ENCODE measurements at regions not wholly inside any gene's neighbourhood (a gene's known extent, or its start where the extent isn't known, plus 50 kb on each side); places are given as distances from the start of the nearest gene placed in this dataset.

DNA sequence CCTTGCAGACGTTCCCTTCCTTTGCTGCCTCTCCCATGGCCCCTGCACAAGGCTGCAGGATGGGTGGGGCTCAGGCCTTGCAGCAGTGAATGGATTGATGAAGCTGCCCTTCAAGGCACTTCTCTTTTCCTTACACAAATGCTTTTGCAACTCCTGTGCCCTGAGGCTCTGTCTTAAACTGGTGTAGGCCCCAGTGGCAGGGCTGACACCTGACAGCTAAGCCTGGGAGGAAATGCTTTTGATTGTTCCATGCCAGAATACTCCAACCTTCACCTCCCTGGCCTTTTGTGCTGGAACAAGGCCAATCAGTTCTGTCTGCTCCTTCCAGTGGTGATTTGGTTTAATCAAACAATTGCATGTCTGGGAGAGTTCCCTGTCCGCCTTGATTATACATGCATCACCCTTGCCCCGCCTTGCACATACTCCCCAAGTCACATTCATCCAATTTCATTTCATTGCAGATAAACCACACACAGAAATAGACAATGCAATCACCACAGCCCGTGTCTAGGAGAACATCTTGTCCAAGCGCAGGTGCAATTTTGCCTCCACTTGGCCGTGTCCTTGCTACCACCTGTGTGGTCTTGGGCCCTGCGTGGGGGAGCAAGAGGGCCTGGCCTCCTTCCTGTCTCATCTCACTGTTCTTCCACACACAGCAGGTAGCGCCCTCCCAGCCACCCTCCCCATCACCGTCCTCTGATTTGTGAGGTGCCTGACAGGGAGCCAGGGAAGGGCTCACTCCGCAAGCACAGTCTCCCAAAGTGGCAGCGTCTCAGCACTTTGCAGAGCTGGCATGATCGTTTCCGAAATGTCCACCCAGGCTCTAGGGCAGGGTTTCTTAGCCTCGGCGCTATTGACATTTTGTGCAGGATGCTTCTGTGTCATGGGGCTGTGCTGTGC is 120.4 kb downstream of the CDH26 start:
- Histone ChIP-seq H3K27ac (ENCODE audit: insufficient read depth, low read depth, low read length, poor library complexity, severe bottlenecking) (no peak overlapping the region), H3K27me3 (ENCODE audit: control insufficient read depth, insufficient read depth, low read length, poor library complexity, severe bottlenecking) (no peaks in the 10 kb centered on the region), H3K36me3 (ENCODE audit: control insufficient read depth, insufficient read depth, low read length) (no peaks in the 10 kb centered on the region), H3K9me3 (ENCODE audit: control insufficient read depth, low read length) (no peaks in the 10 kb centered on the region), H3K4me3 (ENCODE audit: insufficient read depth, low read depth, low read length) (no peak overlapping the region), H3K4me1 (ENCODE audit: control insufficient read depth, insufficient read depth, low read length) (no peaks in the 10 kb centered on the region)
- 90 to 93% methylated on average over 15 of the region's 15 CpGs for WGBS, 2 experiments

DNA sequence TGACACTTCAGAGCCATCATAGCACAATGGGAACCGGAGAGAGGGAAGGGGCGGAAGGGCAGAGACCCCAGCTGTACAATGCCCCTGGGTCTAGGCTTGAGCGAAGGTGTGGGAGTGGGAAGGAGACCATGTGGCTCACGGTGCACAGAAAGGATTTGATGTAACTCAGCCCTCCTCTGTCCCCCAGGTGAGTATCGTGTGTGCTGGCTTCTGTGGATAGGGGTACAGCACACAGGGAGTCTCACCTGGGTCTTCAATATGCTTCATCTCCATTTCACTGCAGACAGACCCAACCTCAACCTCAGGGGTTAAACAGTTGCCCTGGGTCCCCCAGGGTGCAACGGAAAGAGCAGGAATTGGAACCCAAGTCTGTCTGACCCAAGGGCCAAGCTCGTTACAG is 122.2 kb downstream of the CDH26 start:
- H3K4me1 ChIP-seq (ENCODE audit: control insufficient read depth, insufficient read depth, low read length) = no peaks in the 10 kb centered on the region
- no peaks in the 10 kb centered on the region for H3K9me3 ChIP-seq (ENCODE audit: control insufficient read depth, low read length)
- 76 to 79% methylated on average over 7 of the region's 7 CpGs for WGBS, 2 experiments
- no peaks in the 10 kb centered on the region for H3K27me3 ChIP-seq (ENCODE audit: control insufficient read depth, insufficient read depth, low read length, poor library complexity, severe bottlenecking)
- no peak overlapping the region for H3K27ac ChIP-seq (ENCODE audit: insufficient read depth, low read depth, low read length, poor library complexity, severe bottlenecking)
- no peaks in the 10 kb centered on the region for H3K36me3 ChIP-seq (ENCODE audit: control insufficient read depth, insufficient read depth, low read length)
- H3K4me3 ChIP-seq (ENCODE audit: insufficient read depth, low read depth, low read length) = no peak overlapping the region

DNA sequence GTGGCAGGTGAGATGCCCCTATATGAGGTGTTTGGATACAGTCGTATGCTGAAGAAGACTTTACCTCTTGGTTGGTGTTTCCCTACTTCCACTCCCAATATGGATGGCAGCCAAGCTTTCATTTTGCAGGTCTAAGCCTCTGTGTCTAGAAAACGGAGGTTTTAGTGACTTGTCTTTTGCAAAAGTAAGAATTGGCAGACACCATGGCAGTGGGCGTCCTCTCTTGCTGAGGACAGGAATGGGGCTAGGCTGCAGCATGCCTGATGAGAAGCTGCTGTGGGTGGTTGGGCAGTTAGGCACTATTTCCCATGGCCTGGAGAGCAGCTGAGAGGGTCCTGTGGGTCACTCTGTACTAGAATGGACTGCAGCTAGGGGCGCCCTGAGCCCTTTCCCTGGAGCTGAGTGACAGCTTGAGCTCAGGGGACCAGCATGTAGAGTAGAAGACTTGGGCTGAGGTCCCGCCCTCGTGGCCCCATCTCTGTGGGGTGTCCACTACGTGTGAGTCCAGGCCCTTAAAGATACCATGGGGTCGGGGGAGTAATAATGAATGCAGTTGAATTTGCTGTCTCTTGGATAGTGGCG is 127.4 kb downstream of the CDH26 start:
- Histone ChIP-seq H3K36me3 (ENCODE audit: control insufficient read depth, insufficient read depth, low read length) (no peaks in the 10 kb centered on the region), H3K27me3 (ENCODE audit: control insufficient read depth, insufficient read depth, low read length, poor library complexity, severe bottlenecking) (no peaks in the 10 kb centered on the region), H3K4me3 (ENCODE audit: insufficient read depth, low read depth, low read length) (no peak overlapping the region), H3K27ac (ENCODE audit: insufficient read depth, low read depth, low read length, poor library complexity, severe bottlenecking) (no peak overlapping the region), H3K9me3 (ENCODE audit: control insufficient read depth, low read length) (no peaks in the 10 kb centered on the region), H3K4me1 (ENCODE audit: control insufficient read depth, insufficient read depth, low read length) (no peaks in the 10 kb centered on the region)
- WGBS, 2 experiments = 78 to 80% methylated on average over 9 of the region's 9 CpGs

DNA sequence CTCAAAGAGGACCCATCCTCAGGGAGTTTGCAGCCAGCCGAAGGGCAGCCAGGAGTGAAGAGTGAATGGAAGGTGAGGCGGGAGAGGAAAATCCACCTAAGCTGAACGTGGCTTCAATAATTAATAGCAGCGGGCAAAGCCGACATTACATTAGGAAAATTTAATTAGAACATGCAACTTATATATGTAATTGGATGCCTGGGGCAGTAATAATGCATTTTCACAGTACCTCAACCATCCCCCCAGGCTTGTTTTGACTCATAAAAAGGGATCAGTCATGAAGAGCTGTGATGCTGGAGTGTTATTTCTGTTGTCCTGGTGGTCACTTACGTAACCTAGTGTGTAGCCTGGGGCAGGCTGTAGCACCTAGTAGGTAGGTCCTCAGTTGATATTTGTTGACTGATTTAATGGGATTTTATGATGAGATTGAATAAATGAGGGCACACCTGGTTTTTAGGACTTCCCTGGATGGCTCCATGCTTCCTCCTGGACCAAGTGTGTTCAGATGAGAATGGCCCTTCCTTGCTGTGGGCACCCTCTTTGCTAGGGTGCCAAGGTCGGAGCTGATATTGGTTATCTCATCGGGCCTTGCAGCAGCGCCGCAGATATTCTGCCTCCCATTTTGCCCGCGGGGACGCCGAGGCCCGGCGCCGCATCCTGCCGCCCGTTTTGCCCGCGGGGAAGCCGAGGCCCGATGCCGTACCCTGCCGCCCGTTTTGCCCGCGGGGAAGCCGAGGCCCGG is 128.8 kb downstream of the CDH26 start:
- H3K4me1 ChIP-seq (ENCODE audit: control insufficient read depth, insufficient read depth, low read length) = no peaks in the 10 kb centered on the region
- H3K36me3 ChIP-seq (ENCODE audit: control insufficient read depth, insufficient read depth, low read length) = no peaks in the 10 kb centered on the region
- no peaks in the 10 kb centered on the region for H3K27me3 ChIP-seq (ENCODE audit: control insufficient read depth, insufficient read depth, low read length, poor library complexity, severe bottlenecking)
- H3K4me3 ChIP-seq (ENCODE audit: insufficient read depth, low read depth, low read length) = no peak overlapping the region
- no peaks in the 10 kb centered on the region for H3K9me3 ChIP-seq (ENCODE audit: control insufficient read depth, low read length)
- WGBS, 2 experiments = 94 to 95% methylated on average over 29 to 30 of the region's 30 CpGs
- H3K27ac ChIP-seq (ENCODE audit: insufficient read depth, low read depth, low read length, poor library complexity, severe bottlenecking) = no peak overlapping the region

DNA sequence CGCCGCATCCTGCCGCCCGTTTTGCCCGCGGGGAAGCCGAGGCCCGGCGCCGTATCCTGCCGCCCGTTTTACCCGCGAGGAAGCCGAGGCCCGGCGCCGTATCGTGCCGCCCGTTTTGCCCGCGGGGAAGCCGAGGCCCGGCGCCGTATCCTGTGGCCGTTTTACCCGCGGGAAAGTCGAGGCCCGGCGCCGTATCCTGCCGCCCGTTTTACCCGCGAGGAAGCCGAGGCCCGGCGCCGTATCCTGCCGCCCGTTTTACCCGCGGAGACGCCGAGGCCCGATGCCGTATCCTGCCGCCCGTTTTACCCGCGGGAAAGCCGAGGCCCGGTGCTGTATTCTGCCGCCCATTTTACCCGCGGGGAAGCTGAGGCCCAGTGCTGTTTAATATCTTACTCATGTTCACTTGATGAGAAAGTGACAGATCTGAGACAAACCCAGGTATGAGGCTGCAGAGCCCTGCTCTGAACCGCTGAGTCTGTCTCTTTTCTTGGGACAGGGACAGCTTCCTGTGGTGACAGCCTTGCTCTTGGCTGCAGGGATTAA is 129.4 kb downstream of the CDH26 start:
- WGBS, 2 experiments = 92 to 95% methylated on average over 58 to 60 of the region's 60 CpGs
- H3K9me3 ChIP-seq (ENCODE audit: control insufficient read depth, low read length) = no peaks in the 10 kb centered on the region
- H3K4me1 ChIP-seq (ENCODE audit: control insufficient read depth, insufficient read depth, low read length) = no peaks in the 10 kb centered on the region
- H3K27ac ChIP-seq (ENCODE audit: insufficient read depth, low read depth, low read length, poor library complexity, severe bottlenecking) = no peak overlapping the region
- H3K4me3 ChIP-seq (ENCODE audit: insufficient read depth, low read depth, low read length) = no peak overlapping the region
- H3K36me3 ChIP-seq (ENCODE audit: control insufficient read depth, insufficient read depth, low read length) = no peaks in the 10 kb centered on the region
- no peaks in the 10 kb centered on the region for H3K27me3 ChIP-seq (ENCODE audit: control insufficient read depth, insufficient read depth, low read length, poor library complexity, severe bottlenecking)

GRCh38 chr20:60088236-60088635 is 130.0 kb downstream of the CDH26 start:
- Histone ChIP-seq H3K4me1 (ENCODE audit: control insufficient read depth, insufficient read depth, low read length) (no peaks in the 10 kb centered on the region), H3K27ac (ENCODE audit: insufficient read depth, low read depth, low read length, poor library complexity, severe bottlenecking) (no peak overlapping the region), H3K9me3 (ENCODE audit: control insufficient read depth, low read length) (no peaks in the 10 kb centered on the region), H3K27me3 (ENCODE audit: control insufficient read depth, insufficient read depth, low read length, poor library complexity, severe bottlenecking) (no peaks in the 10 kb centered on the region), H3K4me3 (ENCODE audit: insufficient read depth, low read depth, low read length) (no peak overlapping the region), H3K36me3 (ENCODE audit: control insufficient read depth, insufficient read depth, low read length) (no peaks in the 10 kb centered on the region)
- 93 to 94% methylated on average over 10 of the region's 10 CpGs for WGBS, 2 experiments

GRCh38 chr20:60090631-60091030 is 132.4 kb downstream of the CDH26 start:
- H3K27me3 ChIP-seq (ENCODE audit: control insufficient read depth, insufficient read depth, low read length, poor library complexity, severe bottlenecking) = no peaks in the 10 kb centered on the region
- H3K27ac ChIP-seq (ENCODE audit: insufficient read depth, low read depth, low read length, poor library complexity, severe bottlenecking) = no peak overlapping the region
- H3K36me3 ChIP-seq (ENCODE audit: control insufficient read depth, insufficient read depth, low read length) = no peaks in the 10 kb centered on the region
- no peaks in the 10 kb centered on the region for H3K9me3 ChIP-seq (ENCODE audit: control insufficient read depth, low read length)
- no peak overlapping the region for H3K4me3 ChIP-seq (ENCODE audit: insufficient read depth, low read depth, low read length)
- no peaks in the 10 kb centered on the region for H3K4me1 ChIP-seq (ENCODE audit: control insufficient read depth, insufficient read depth, low read length)
- WGBS, 2 experiments = 80 to 86% methylated on average over 4 of the region's 4 CpGs

DNA sequence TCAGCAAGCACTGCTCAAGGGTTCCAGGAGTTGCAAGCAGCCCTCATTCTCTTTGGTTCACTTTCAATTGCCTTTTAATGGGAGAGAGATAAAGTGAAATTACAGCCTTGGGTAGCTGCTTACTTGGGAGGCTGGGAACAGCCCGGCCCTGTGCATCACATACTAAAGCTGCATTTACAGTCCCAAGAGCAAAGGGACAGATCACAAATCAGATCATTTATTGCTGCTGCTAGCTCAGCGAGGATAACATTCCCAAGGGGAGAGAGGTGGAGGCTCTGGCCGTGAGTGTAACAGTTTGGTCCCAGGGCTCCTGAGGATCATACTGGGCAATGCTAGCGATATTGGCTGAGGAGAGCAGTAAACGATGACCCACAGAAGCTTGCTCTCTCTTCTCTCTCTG is 133.1 kb downstream of the CDH26 start:
- Histone ChIP-seq H3K27me3 (ENCODE audit: control insufficient read depth, insufficient read depth, low read length, poor library complexity, severe bottlenecking) (no peaks in the 10 kb centered on the region), H3K9me3 (ENCODE audit: control insufficient read depth, low read length) (no peaks in the 10 kb centered on the region), H3K36me3 (ENCODE audit: control insufficient read depth, insufficient read depth, low read length) (no peaks in the 10 kb centered on the region), H3K27ac (ENCODE audit: insufficient read depth, low read depth, low read length, poor library complexity, severe bottlenecking) (no peak overlapping the region), H3K4me1 (ENCODE audit: control insufficient read depth, insufficient read depth, low read length) (no peaks in the 10 kb centered on the region), H3K4me3 (ENCODE audit: insufficient read depth, low read depth, low read length) (no peak overlapping the region)
- 89 to 94% methylated on average over 5 of the region's 5 CpGs for WGBS, 2 experiments

GRCh38 chr20:60091861-60092260 is 133.6 kb downstream of the CDH26 start:
- H3K36me3 ChIP-seq (ENCODE audit: control insufficient read depth, insufficient read depth, low read length) = no peaks in the 10 kb centered on the region
- no peaks in the 10 kb centered on the region for H3K4me1 ChIP-seq (ENCODE audit: control insufficient read depth, insufficient read depth, low read length)
- 93 to 100% methylated on average over 1 of the region's 1 CpG for WGBS, 2 experiments
- no peaks in the 10 kb centered on the region for H3K27me3 ChIP-seq (ENCODE audit: control insufficient read depth, insufficient read depth, low read length, poor library complexity, severe bottlenecking)
- H3K9me3 ChIP-seq (ENCODE audit: control insufficient read depth, low read length) = no peaks in the 10 kb centered on the region
- no peak overlapping the region for H3K4me3 ChIP-seq (ENCODE audit: insufficient read depth, low read depth, low read length)
- no peak overlapping the region for H3K27ac ChIP-seq (ENCODE audit: insufficient read depth, low read depth, low read length, poor library complexity, severe bottlenecking)

- Histone ChIP-seq H3K27ac (ENCODE audit: insufficient read depth, low read depth, low read length, poor library complexity, severe bottlenecking) (no peak overlapping the region), H3K36me3 (ENCODE audit: control insufficient read depth, insufficient read depth, low read length) (no peaks in the 10 kb centered on the region), H3K27me3 (ENCODE audit: control insufficient read depth, insufficient read depth, low read length, poor library complexity, severe bottlenecking) (no peaks in the 10 kb centered on the region), H3K4me3 (ENCODE audit: insufficient read depth, low read depth, low read length) (no peak overlapping the region), H3K4me1 (ENCODE audit: control insufficient read depth, insufficient read depth, low read length) (no peaks in the 10 kb centered on the region), H3K9me3 (ENCODE audit: control insufficient read depth, low read length) (no peaks in the 10 kb centered on the region)
Measured at GRCh38 chr20:60092729-60093128, 134.5 kb downstream of the CDH26 start.
